HL-60 (cell line): ENCODE measurements at regions not wholly inside any gene's neighbourhood (a gene's known extent, or its start where the extent isn't known, plus 50 kb on each side); places are given as distances from the start of the nearest gene placed in this dataset.

ENCODE experiments used
- DNase-seq, 2 experiments: peaks; one replicate each; pipeline ENCODE4 v3.0.0-alpha.2; 2010 to 2020; ENCODE audit warnings: low read depth in 1 of 2, low spot score in 1 of 2
- H3K27ac ChIP-seq: fragments of 250-450 bp; sonication (Bioruptor Pico); replicated peaks from 2 replicates; pipeline ENCODE4 v1.5.1; 2020; ENCODE audit warnings: mild to moderate bottlenecking, moderate library complexity
- H3K27me3 ChIP-seq: fragments of 250-450 bp; sonication (Bioruptor Pico); 2 replicates; pipeline ENCODE4 v1.5.1; 2021; ENCODE audit warnings: mild to moderate bottlenecking, moderate library complexity; ENCODE audit not compliant: insufficient read depth, poor library complexity, severe bottlenecking
- H3K4me3 ChIP-seq: replicated peaks from 2 replicates; pipeline ENCODE4 v1.5.1; 2011; ENCODE audit warnings: mild to moderate bottlenecking, control low read depth, low read length; ENCODE audit not compliant: insufficient read depth
- CTCF ChIP-seq: IDR thresholded peaks from one replicate; pipeline ENCODE4 v1.5.1; 2011; ENCODE audit warnings: low read length, control low read depth, inconsistent platforms; ENCODE audit not compliant: insufficient read depth
- GABPA ChIP-seq: IDR thresholded peaks from 2 replicates; pipeline ENCODE4 v1.6.1; 2012; ENCODE audit warnings: low read depth
- POLR2AphosphoS5 ChIP-seq: IDR thresholded peaks from 2 replicates; pipeline ENCODE4 v1.6.1; 2012; ENCODE audit warnings: low read depth
- REST ChIP-seq: IDR thresholded peaks from 2 replicates; pipeline ENCODE4 v1.6.1; 2012; ENCODE audit warnings: low read depth; ENCODE audit not compliant: insufficient replicate concordance
- SPI1 ChIP-seq: IDR thresholded peaks from 2 replicates; pipeline ENCODE4 v1.6.1; 2012; ENCODE audit warnings: low read depth, mild to moderate bottlenecking, borderline replicate concordance

- TF ChIP-seq CTCF (no peak), REST (no peak), GABPA (no peak), POLR2AphosphoS5 (no peak), SPI1 (no peak)
- no peak overlapping the region for H3K27ac ChIP-seq
- no peak for DNase-seq
- no peak overlapping the region for H3K4me3 ChIP-seq
- no peaks in the 10 kb centered on the region for H3K27me3 ChIP-seq
Observed at GRCh38 chr10:84891631-84892030, 563.2 kb downstream of the CCSER2 start.

GRCh38 chr10:84895541-84895940 is 567.2 kb downstream of the CCSER2 start:
- Histone ChIP-seq H3K4me3 (no peak overlapping the region), H3K27me3 (no peaks in the 10 kb centered on the region), H3K27ac (no peak overlapping the region)
- TF ChIP-seq GABPA, result no peak
- no peak for TF ChIP-seq REST
- no peak for TF ChIP-seq POLR2AphosphoS5
- no peak for DNase-seq

- no peaks in the 10 kb centered on the region for H3K27me3 ChIP-seq
- TF ChIP-seq REST (no peak), SPI1 (no peak), POLR2AphosphoS5 (no peak), GABPA (no peak), CTCF (no peak)
Observed at GRCh38 chr10:84896909-84897308, 568.5 kb downstream of the CCSER2 start.

GRCh38 chr10:84899268-84899667 is 570.9 kb downstream of the CCSER2 start:
- TF ChIP-seq POLR2AphosphoS5, result no peak
- no peak for TF ChIP-seq CTCF
- no peak for TF ChIP-seq GABPA
- TF ChIP-seq REST, result no peak
- no peak for TF ChIP-seq SPI1
- Histone ChIP-seq H3K27ac (no peak overlapping the region), H3K4me3 (no peak overlapping the region), H3K27me3 (no peaks in the 10 kb centered on the region)
- DNase-seq, result no peak

More at GRCh38 chr10:84896909-84897308, 568.5 kb downstream of the CCSER2 start:
- no peak overlapping the region for H3K27ac ChIP-seq
- no peak for DNase-seq
- H3K4me3 ChIP-seq, result no peak overlapping the region
